Testis (tissue), 2 donors: ENCODE measurements at regions not wholly inside any gene's neighbourhood (a gene's known extent, or its start where the extent isn't known, plus 50 kb on each side); places are given as distances from the start of the nearest gene placed in this dataset.

Source experiments
- POLR2A ChIP-seq: fragments of 450-650 bp; IDR thresholded peaks from one replicate; pipeline ENCODE4 v1.6.1; 2017; ENCODE audit warnings: antibody characterized with exemption, mild to moderate bottlenecking, moderate library complexity
- TF ChIP-seq, protein P1 (sequence below), 3 experiments: fragments of 450-650 bp in 2 of 3; fragments of 200-600 bp in 1 of 3; sonication (generic) in 1 of 3; IDR thresholded peaks; one replicate each; pipeline ENCODE4 v1.5.1; 2016 to 2019; ENCODE audit warnings: antibody characterized with exemption in 3 of 3, mild to moderate bottlenecking in 2 of 3, moderate library complexity in 1 of 3

- TF ChIP-seq, protein P1, sequence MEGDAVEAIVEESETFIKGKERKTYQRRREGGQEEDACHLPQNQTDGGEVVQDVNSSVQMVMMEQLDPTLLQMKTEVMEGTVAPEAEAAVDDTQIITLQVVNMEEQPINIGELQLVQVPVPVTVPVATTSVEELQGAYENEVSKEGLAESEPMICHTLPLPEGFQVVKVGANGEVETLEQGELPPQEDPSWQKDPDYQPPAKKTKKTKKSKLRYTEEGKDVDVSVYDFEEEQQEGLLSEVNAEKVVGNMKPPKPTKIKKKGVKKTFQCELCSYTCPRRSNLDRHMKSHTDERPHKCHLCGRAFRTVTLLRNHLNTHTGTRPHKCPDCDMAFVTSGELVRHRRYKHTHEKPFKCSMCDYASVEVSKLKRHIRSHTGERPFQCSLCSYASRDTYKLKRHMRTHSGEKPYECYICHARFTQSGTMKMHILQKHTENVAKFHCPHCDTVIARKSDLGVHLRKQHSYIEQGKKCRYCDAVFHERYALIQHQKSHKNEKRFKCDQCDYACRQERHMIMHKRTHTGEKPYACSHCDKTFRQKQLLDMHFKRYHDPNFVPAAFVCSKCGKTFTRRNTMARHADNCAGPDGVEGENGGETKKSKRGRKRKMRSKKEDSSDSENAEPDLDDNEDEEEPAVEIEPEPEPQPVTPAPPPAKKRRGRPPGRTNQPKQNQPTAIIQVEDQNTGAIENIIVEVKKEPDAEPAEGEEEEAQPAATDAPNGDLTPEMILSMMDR (IDR thresholded peaks at IDR 0.05): no peak
- no peak for TF ChIP-seq POLR2A
Measured at GRCh38 chr9:106321394-106322180, 541.4 kb upstream of the ZNF462 start.
